IMR-90 (cell line): ENCODE measurements at regions not wholly inside any gene's neighbourhood (a gene's known extent, or its start where the extent isn't known, plus 50 kb on each side); places are given as distances from the start of the nearest gene placed in this dataset.

Source experiments
- ATAC-seq: fragments of 200-7000 bp; cut with Tn5 transposase; 2 replicates; pipeline ENCODE4 v1.9.1; 2020; ENCODE audit warnings: low read depth, mild to moderate bottlenecking, moderate library complexity
- BruUV-seq: library from RNA; stranded (reverse); fragments of 400-500 nt; replicated peaks from 2 replicates; lab custom pipeline; 2021; lab: Mats Ljungman, UMichigan
- CTCF ChIA-PET: fragments of 300-600 bp; formaldehyde crosslinking; extraction: SDS; loops from one replicate; lab custom pipeline; 2021; ENCODE audit warnings: antibody characterized with exemption; lab: Yijun Ruan, JAX
- POLR2A ChIA-PET: fragments of 300-600 bp; sonication (Branson Sonifier 250); formaldehyde crosslinking; loops from one replicate; lab custom pipeline; 2022; ENCODE audit warnings: antibody characterized with exemption; ENCODE audit not compliant: unreplicated experiment; lab: Charles Lee
- DNase-seq: peaks from one replicate; pipeline ENCODE4 v3.0.0; 2013
- H2AFZ ChIP-seq: replicated peaks from 2 replicates; pipeline ENCODE3; 2013; ENCODE audit warnings: low read length, mild to moderate bottlenecking; ENCODE audit not compliant: poor library complexity
- H2AK5ac ChIP-seq: 2 replicates; pipeline ENCODE4 v1.6.1; 2013; ENCODE audit warnings: low read depth, low read length, inconsistent platforms
- H2AK9ac ChIP-seq: replicated peaks from 2 replicates; pipeline ENCODE3; 2013; ENCODE audit warnings: mild to moderate bottlenecking, low read depth, low read length, moderate library complexity; ENCODE audit not compliant: poor library complexity
- H2BK120ac ChIP-seq: 2 replicates; pipeline ENCODE4 v1.6.1; 2013; ENCODE audit warnings: low read depth, low read length, inconsistent platforms
- H2BK15ac ChIP-seq: 3 replicates; pipeline ENCODE4 v1.6.1; 2013; ENCODE audit warnings: low read depth, low read length, inconsistent platforms
- H2BK20ac ChIP-seq: 2 replicates; pipeline ENCODE4 v1.6.1; 2013; ENCODE audit warnings: low read depth, mild to moderate bottlenecking, inconsistent platforms, low read length, moderate library complexity
- H2BK5ac ChIP-seq: 2 replicates; pipeline ENCODE4 v1.6.1; 2013; ENCODE audit warnings: mild to moderate bottlenecking, low read depth, low read length, inconsistent platforms; ENCODE audit not compliant: poor library complexity, severe bottlenecking
- H3K14ac ChIP-seq: replicated peaks from 2 replicates; pipeline ENCODE4 v1.6.1; 2013; ENCODE audit warnings: low read depth, low read length, inconsistent platforms
- H3K18ac ChIP-seq: 2 replicates; pipeline ENCODE4 v1.6.1; 2013; ENCODE audit warnings: low read depth, low read length, control low read depth
- H3K23ac ChIP-seq: 2 replicates; pipeline ENCODE4 v1.6.1; 2013; ENCODE audit warnings: low read depth, low read length, inconsistent platforms
- H3K27ac ChIP-seq: 2 replicates; pipeline ENCODE4 v1.5.1; 2013; ENCODE audit warnings: mild to moderate bottlenecking, control low read depth, low read length; ENCODE audit not compliant: insufficient read depth
- H3K27me3 ChIP-seq: 2 replicates; pipeline ENCODE4 v1.6.1; 2013; ENCODE audit warnings: low read length; ENCODE audit not compliant: control insufficient read depth, insufficient read depth
- H3K36me3 ChIP-seq: 2 replicates; pipeline ENCODE4 v1.6.1; 2013; ENCODE audit warnings: low read length, mixed read lengths; ENCODE audit not compliant: control insufficient read depth, insufficient read depth
- H3K4ac ChIP-seq: 2 replicates; pipeline ENCODE4 v1.6.1; 2013; ENCODE audit warnings: low read depth, low read length, inconsistent platforms
- H3K4me1 ChIP-seq: 2 replicates; pipeline ENCODE4 v1.6.1; 2013; ENCODE audit warnings: low read length, mixed read lengths; ENCODE audit not compliant: control insufficient read depth, insufficient read depth
- H3K4me2 ChIP-seq: 2 replicates; pipeline ENCODE4 v1.6.1; 2013; ENCODE audit warnings: low read depth, mild to moderate bottlenecking, control low read depth, low read length, moderate library complexity
- H3K4me3 ChIP-seq: 2 replicates; pipeline ENCODE4 v1.5.1; 2013; ENCODE audit warnings: low read depth, mild to moderate bottlenecking, control low read depth, low read length, moderate library complexity; ENCODE audit not compliant: insufficient read depth
- H3K56ac ChIP-seq: 2 replicates; pipeline ENCODE4 v1.6.1; 2013; ENCODE audit warnings: low read length, inconsistent platforms; ENCODE audit not compliant: insufficient read depth; ENCODE audit errors: extremely low read depth
- H3K79me1 ChIP-seq, 2 experiments: 2 replicates each; pipeline ENCODE4 v1.6.1; 2013; ENCODE audit warnings: low read length in 2 of 2, inconsistent platforms in 1 of 2, low read depth in 1 of 2
- H3K9ac ChIP-seq: 2 replicates; pipeline ENCODE4 v1.6.1; 2013; ENCODE audit warnings: low read depth, low read length, control low read depth
- H3K9me1 ChIP-seq: 2 replicates; pipeline ENCODE4 v1.6.1; 2013; ENCODE audit warnings: low read length, inconsistent platforms; ENCODE audit not compliant: insufficient read depth
- H3K9me3 ChIP-seq: 2 replicates; pipeline ENCODE4 v1.6.1; 2013; ENCODE audit warnings: low read length; ENCODE audit not compliant: control insufficient read depth, insufficient read depth
- H4K20me1 ChIP-seq: 2 replicates; pipeline ENCODE4 v1.6.1; 2013; ENCODE audit warnings: low read length, inconsistent platforms; ENCODE audit not compliant: insufficient read depth
- H4K5ac ChIP-seq: 2 replicates; pipeline ENCODE4 v1.6.1; 2013; ENCODE audit warnings: mild to moderate bottlenecking, low read depth, low read length, control low read depth
- H4K8ac ChIP-seq, 2 experiments: 2 replicates each; pipeline ENCODE4 v1.6.1; 2013; ENCODE audit warnings: low read depth in 2 of 2, low read length in 2 of 2, control low read depth in 1 of 2, inconsistent platforms in 1 of 2
- H4K91ac ChIP-seq: 2 replicates; pipeline ENCODE4 v1.6.1; 2013; ENCODE audit warnings: low read depth, low read length, inconsistent platforms; ENCODE audit not compliant: insufficient read depth
- BHLHE40 ChIP-seq: fragments of 150-350 bp; IDR thresholded peaks from 2 replicates; pipeline ENCODE4 v1.6.1; 2016; ENCODE audit warnings: mild to moderate bottlenecking, low read depth, low read length
- CEBPB ChIP-seq: IDR thresholded peaks from 2 replicates; pipeline ENCODE4 v1.6.1; 2012; ENCODE audit warnings: low read depth, low read length, improper control_type of control experiment
- CHD1 ChIP-seq: IDR thresholded peaks from 2 replicates; pipeline ENCODE4 v1.6.1; 2012; ENCODE audit warnings: low read depth, low read length, improper control_type of control experiment
- CTCF ChIP-seq: conservative IDR thresholded peaks from 2 replicates; pipeline ENCODE4 v1.5.1; 2012; ENCODE audit warnings: mild to moderate bottlenecking, low read depth, low read length, improper control_type of control experiment
- ELK1 ChIP-seq: fragments of 150-350 bp; IDR thresholded peaks from 2 replicates; pipeline ENCODE4 v1.6.1; 2016; ENCODE audit warnings: low read depth, mild to moderate bottlenecking, low read length, moderate library complexity, borderline replicate concordance
- FOS ChIP-seq: fragments of 150-350 bp; IDR thresholded peaks from 2 replicates; pipeline ENCODE4 v1.6.1; 2016; ENCODE audit warnings: low read depth, low read length
- MAFK ChIP-seq: IDR thresholded peaks from 2 replicates; pipeline ENCODE4 v1.6.1; 2012; ENCODE audit warnings: low read depth, low read length, improper control_type of control experiment
- MAZ ChIP-seq: IDR thresholded peaks from 2 replicates; pipeline ENCODE4 v1.6.1; 2012; ENCODE audit warnings: low read depth, mild to moderate bottlenecking, low read length, improper control_type of control experiment, moderate library complexity, borderline replicate concordance
- MXI1 ChIP-seq: IDR thresholded peaks from 2 replicates; pipeline ENCODE4 v1.6.1; 2012; ENCODE audit warnings: low read depth, mild to moderate bottlenecking, low read length, moderate library complexity, borderline replicate concordance
- NFE2L2 ChIP-seq: fragments of 150-350 bp; IDR thresholded peaks from 2 replicates; pipeline ENCODE4 v1.6.1; 2016; ENCODE audit warnings: low read depth, mild to moderate bottlenecking, low read length
- POLR2A ChIP-seq: IDR thresholded peaks from 2 replicates; pipeline ENCODE4 v1.6.1; 2012; ENCODE audit warnings: mild to moderate bottlenecking, low read depth, low read length
- RAD21 ChIP-seq: IDR thresholded peaks from 2 replicates; pipeline ENCODE4 v1.6.1; 2012; ENCODE audit warnings: low read length, improper control_type of control experiment
- RCOR1 ChIP-seq: IDR thresholded peaks from 2 replicates; pipeline ENCODE4 v1.6.1; 2012; ENCODE audit warnings: mild to moderate bottlenecking, low read length, improper control_type of control experiment; ENCODE audit not compliant: insufficient replicate concordance
- RFX5 ChIP-seq: IDR thresholded peaks from 2 replicates; pipeline ENCODE4 v1.8.0; 2012; ENCODE audit warnings: low read depth, mild to moderate bottlenecking, low read length, moderate library complexity
- SMC3 ChIP-seq: fragments of 150-350 bp; IDR thresholded peaks from 2 replicates; pipeline ENCODE4 v1.6.1; 2016; ENCODE audit warnings: low read depth, mild to moderate bottlenecking, antibody characterized with exemption, low read length, moderate library complexity
- USF2 ChIP-seq: fragments of 150-350 bp; IDR thresholded peaks from 2 replicates; pipeline ENCODE4 v1.6.1; 2017; ENCODE audit warnings: mild to moderate bottlenecking, antibody characterized with exemption, low read length, low read depth
- WGBS, 2 experiments: methylation state at CpG; one replicate each; pipeline versions ENCODE4 v1.1.5 to v1.1.7; 2013; ENCODE audit warnings: missing lambda C conversion rate in 2 of 2; ENCODE audit not compliant: insufficient read length in 1 of 2; ENCODE audit errors: extremely low coverage in 2 of 2; 5-methylcytosine and 5-hydroxymethylcytosine counted together
- dilution Hi-C: fragments of 300-500 bp; cut with HindIII; formaldehyde crosslinking; loops from one replicate; pipeline ENCODE4 v1.14.3; 2018; ENCODE audit warnings: low sequenced_read_pairs; ENCODE audit not compliant: unreplicated experiment
- in situ Hi-C: fragments of 300-500 bp; cut with MboI; formaldehyde crosslinking; loops from 3 replicates; pipeline ENCODE4 v1.14.3; 2019; ENCODE audit warnings: low sequenced_read_pairs, inconsistent platforms, mixed read lengths
- intact Hi-C: fragments of 100-400 bp; cut with micrococcal nuclease; formaldehyde crosslinking; loops from 2 replicates; pipeline ENCODE4 v1.10.0; 2022

GRCh38 chr21:41582866-41583265 is 74.9 kb upstream of the TMPRSS2 start:
- ATAC-seq: no peak
- H2AK5ac ChIP-seq: no peak overlapping the region

More at GRCh38 chr21:41582866-41583265, 74.9 kb upstream of the TMPRSS2 start:
- 92% methylated on average over 3 of the region's 7 CpGs; no CpG with 5 or more reads in 1 of the 2 experiments for WGBS, 2 experiments
- Histone ChIP-seq H3K14ac (no peak overlapping the region), H2BK5ac (no peak overlapping the region), H4K20me1 (no peaks in the 10 kb centered on the region), H4K91ac (no peak overlapping the region), H3K9me3 (peaks cover 1% of the 10 kb centered on the region; the same call in 1 of the 2 replicates), H3K27me3 (no peaks in the 10 kb centered on the region; the same call in 1 of the 2 replicates), H3K18ac (no peak overlapping the region), H3K4me3 (no peak overlapping the region), H2BK20ac (no peak overlapping the region), H3K27ac (no peak overlapping the region), H4K8ac (no peak overlapping the region), H3K23ac (no peak overlapping the region), H2BK15ac (no peak overlapping the region), H3K79me1 (no peaks in the 10 kb centered on the region), H2AK9ac (no peak overlapping the region), H2AFZ (no peak overlapping the region), H3K4me1 (no peaks in the 10 kb centered on the region), H3K9me1 (0 out of 2 replicates have a peak, but pooled peaks cover 12% of the 10 kb centered on the region), H3K36me3 (no peaks in the 10 kb centered on the region), H3K56ac (no peak overlapping the region), H2BK120ac (no peak overlapping the region), H4K5ac (no peak overlapping the region), H3K9ac (no peak overlapping the region), H3K4ac (no peak overlapping the region), H3K4me2 (no peak overlapping the region)
- no TSS peak for BruUV-seq
- CTCF ChIA-PET: no interaction called here
- TF ChIP-seq POLR2A (no peak), BHLHE40 (no peak), MXI1 (no peak), CTCF (no peak), ELK1 (no peak), MAFK (no peak), USF2 (no peak), CHD1 (no peak), MAZ (no peak), FOS (no peak), NFE2L2 (no peak), SMC3 (no peak), RAD21 (no peak), RFX5 (no peak), CEBPB (no peak), RCOR1 (no peak)
- in situ Hi-C loops: no loop called here
- dilution Hi-C loops: no loop called here
- intact Hi-C loops: no loop called here
- POLR2A ChIA-PET: no interaction called here
- DNase-seq: no peak
